H9 (cell line): ENCODE measurements at regions not wholly inside any gene's neighbourhood (a gene's known extent, or its start where the extent isn't known, plus 50 kb on each side); places are given as distances from the start of the nearest gene placed in this dataset.

ENCODE experiments used
- DNase-seq: peaks from one replicate; pipeline ENCODE4 v3.0.0-alpha.2; 2017
- H2AFZ ChIP-seq: one replicate; pipeline ENCODE4 v1.6.1; 2013; ENCODE audit warnings: mild to moderate bottlenecking, low read length, control low read depth, moderate library complexity
- H2AK5ac ChIP-seq: 2 replicates; pipeline ENCODE4 v1.6.1; 2013; ENCODE audit warnings: low read length, control low read depth, mixed read lengths; ENCODE audit not compliant: insufficient read length
- H2BK120ac ChIP-seq: one replicate; pipeline ENCODE4 v1.6.1; 2013; ENCODE audit warnings: low read depth, mild to moderate bottlenecking, low read length, control low read depth, inconsistent platforms; ENCODE audit not compliant: poor library complexity, severe bottlenecking
- H2BK12ac ChIP-seq: 2 replicates; pipeline ENCODE4 v1.6.1; 2013; ENCODE audit warnings: low read length, control low read depth, mixed read lengths, low read depth; ENCODE audit not compliant: insufficient read length
- H2BK15ac ChIP-seq: 2 replicates; pipeline ENCODE4 v1.6.1; 2013; ENCODE audit warnings: low read depth, low read length, control low read depth
- H2BK20ac ChIP-seq: one replicate; pipeline ENCODE4 v1.6.1; 2013; ENCODE audit warnings: low read depth, mild to moderate bottlenecking, low read length, control low read depth, inconsistent platforms; ENCODE audit not compliant: poor library complexity, severe bottlenecking
- H2BK5ac ChIP-seq: 2 replicates; pipeline ENCODE4 v1.6.1; 2013; ENCODE audit warnings: low read length, control low read depth, mixed read lengths; ENCODE audit not compliant: insufficient read length
- H3K14ac ChIP-seq: 2 replicates; pipeline ENCODE4 v1.6.1; 2013; ENCODE audit warnings: low read length, control low read depth; ENCODE audit not compliant: insufficient read depth
- H3K18ac ChIP-seq: 2 replicates; pipeline ENCODE4 v1.6.1; 2013; ENCODE audit warnings: low read depth, mild to moderate bottlenecking, mixed read lengths, low read length, control low read depth; ENCODE audit not compliant: insufficient read length
- H3K23ac ChIP-seq: 2 replicates; pipeline ENCODE4 v1.6.1; 2013; ENCODE audit warnings: low read length, control low read depth, mixed read lengths, low read depth; ENCODE audit not compliant: insufficient read length
- H3K23me2 ChIP-seq: 2 replicates; pipeline ENCODE4 v1.6.1; 2013; ENCODE audit warnings: low read depth, mild to moderate bottlenecking, mixed read lengths, low read length, control low read depth; ENCODE audit not compliant: insufficient read length, poor library complexity, severe bottlenecking
- H3K27ac ChIP-seq: 2 replicates; pipeline ENCODE4 v1.5.1; 2013; ENCODE audit warnings: low read length, control low read depth, mixed read lengths, low read depth; ENCODE audit not compliant: insufficient read length
- H3K27me3 ChIP-seq: 2 replicates; pipeline ENCODE4 v1.6.1; 2013; ENCODE audit warnings: low read length, control low read depth, inconsistent platforms; ENCODE audit not compliant: insufficient read depth
- H3K4ac ChIP-seq: 2 replicates; pipeline ENCODE4 v1.6.1; 2013; ENCODE audit warnings: low read depth, mild to moderate bottlenecking, control low read depth, inconsistent platforms, low read length, moderate library complexity
- H3K4me1 ChIP-seq: 2 replicates; pipeline ENCODE4 v1.6.1; 2013; ENCODE audit warnings: low read length, control low read depth, inconsistent platforms; ENCODE audit not compliant: insufficient read depth
- H3K4me2 ChIP-seq: 2 replicates; pipeline ENCODE4 v1.6.1; 2013; ENCODE audit warnings: low read length, control low read depth, mixed read lengths; ENCODE audit not compliant: insufficient read length, insufficient read depth
- H3K56ac ChIP-seq: 2 replicates; pipeline ENCODE4 v1.6.1; 2013; ENCODE audit warnings: low read depth, mild to moderate bottlenecking, mixed read lengths, low read length, control low read depth; ENCODE audit not compliant: insufficient read length
- H3K79me1 ChIP-seq: 2 replicates; pipeline ENCODE4 v1.6.1; 2013; ENCODE audit warnings: low read depth, mild to moderate bottlenecking, moderate library complexity, low read length, control low read depth, inconsistent platforms; ENCODE audit not compliant: insufficient read depth, poor library complexity, severe bottlenecking
- H3K79me2 ChIP-seq: 2 replicates; pipeline ENCODE4 v1.6.1; 2013; ENCODE audit warnings: low read length, control low read depth, inconsistent platforms; ENCODE audit not compliant: insufficient read depth
- H3K9ac ChIP-seq: 2 replicates; pipeline ENCODE4 v1.6.1; 2013; ENCODE audit warnings: low read length, control low read depth, mixed read lengths; ENCODE audit not compliant: insufficient read length; ENCODE audit errors: extremely low read depth
- H3K9me3 ChIP-seq: one replicate; pipeline ENCODE4 v1.6.1; 2013; ENCODE audit warnings: low read depth, low read length, inconsistent platforms; ENCODE audit not compliant: control insufficient read depth
- H3T11ph ChIP-seq: one replicate; pipeline ENCODE4 v1.6.1; 2013; ENCODE audit warnings: mild to moderate bottlenecking, low read length, control low read depth, inconsistent platforms
- H4K20me1 ChIP-seq: one replicate; pipeline ENCODE4 v1.6.1; 2013; ENCODE audit not compliant: control insufficient read depth, insufficient read length, insufficient read depth
- H4K5ac ChIP-seq: 2 replicates; pipeline ENCODE4 v1.6.1; 2013; ENCODE audit warnings: low read depth, mild to moderate bottlenecking, mixed read lengths, low read length, control low read depth; ENCODE audit not compliant: insufficient read length
- H4K8ac ChIP-seq: replicated peaks from 2 replicates; pipeline ENCODE4 v1.6.1; 2013; ENCODE audit warnings: low read length, control low read depth, mixed read lengths, low read depth; ENCODE audit not compliant: insufficient read length
- H4K91ac ChIP-seq: 2 replicates; pipeline ENCODE4 v1.6.1; 2013; ENCODE audit warnings: low read depth, mild to moderate bottlenecking, moderate library complexity, mixed read lengths, low read length, control low read depth; ENCODE audit not compliant: insufficient read length
- H3K27ac Mint-ChIP-seq, 3 experiments: 2 replicates in 2 of 3; 3 replicates in 1 of 3; pipeline ENCODE4 v1.8.0; 2020 to 2021; ENCODE audit warnings: mixed read lengths in 3 of 3, mild to moderate bottlenecking in 1 of 3, moderate library complexity in 1 of 3
- H3K27me3 Mint-ChIP-seq: 2 replicates; pipeline ENCODE4 v1.8.0; 2021; ENCODE audit warnings: low read depth, mild to moderate bottlenecking, moderate library complexity, mixed read lengths
- H3K36me3 Mint-ChIP-seq, 3 experiments: 2 replicates in 2 of 3; 3 replicates in 1 of 3; pipeline ENCODE4 v1.8.0; 2020 to 2021; ENCODE audit warnings: low read depth in 3 of 3, mixed read lengths in 3 of 3; ENCODE audit not compliant: insufficient read depth in 1 of 3
- H3K4me1 Mint-ChIP-seq, 2 experiments: 2 replicates each; pipeline ENCODE4 v1.8.0; 2020; ENCODE audit warnings: mixed read lengths in 2 of 2
- H3K4me3 Mint-ChIP-seq, 2 experiments: 2 replicates in 1 of 2; 3 replicates in 1 of 2; pipeline ENCODE4 v1.8.0; 2020 to 2021; ENCODE audit warnings: mild to moderate bottlenecking in 2 of 2, mixed read lengths in 2 of 2, moderate library complexity in 1 of 2
- H3K9me3 Mint-ChIP-seq, 2 experiments: 2 replicates in 1 of 2; 3 replicates in 1 of 2; pipeline ENCODE4 v1.8.0; 2020; ENCODE audit warnings: mild to moderate bottlenecking in 2 of 2, mixed read lengths in 2 of 2, moderate library complexity in 1 of 2
- WGBS: extraction: QIAGEN DNeasy Blood & Tissue Kit; methylation state at CpG from one replicate; pipeline ENCODE4 v1.1.7; 2013; ENCODE audit warnings: missing lambda C conversion rate, low lambda C conversion rate, mixed read lengths; ENCODE audit not compliant: insufficient read length; ENCODE audit errors: extremely low coverage; 5-methylcytosine and 5-hydroxymethylcytosine counted together
- TF ChIP-seq, protein P1 (sequence below): fragments of 200-600 bp; sonication (generic); conservative IDR thresholded peaks from 3 replicates; pipeline ENCODE4 v1.8.0; 2021; ENCODE audit warnings: antibody characterized with exemption, mild to moderate bottlenecking

DNA sequence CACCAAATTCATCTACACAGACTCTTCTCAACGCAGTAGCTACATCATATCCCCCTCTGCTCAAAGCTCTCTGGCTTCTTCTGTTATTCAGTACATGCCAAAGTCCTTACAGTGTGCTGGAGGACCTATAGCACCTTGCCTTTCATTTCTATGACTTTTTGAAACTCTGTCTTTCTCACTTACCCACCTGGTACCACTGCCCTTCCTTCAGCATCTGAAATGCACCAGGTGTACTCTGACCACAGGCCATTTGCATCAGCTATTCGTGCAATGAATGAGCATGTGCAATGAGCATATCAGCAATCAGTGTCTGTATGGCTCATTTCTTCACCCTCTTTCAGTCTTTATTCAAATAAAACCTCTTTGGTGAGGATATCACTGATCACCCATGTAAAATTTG, 399.9 kb downstream of the RAB28 start:
- no peaks in the 10 kb centered on the region for H3K79me2 ChIP-seq
- no peak overlapping the region for H3K23ac ChIP-seq
- no CpG with 5 or more reads among the region's 2 CpGs for WGBS
- no peak overlapping the region for H3K9ac ChIP-seq
- no peaks in the 10 kb centered on the region for H3K9me3 ChIP-seq
- no peak for DNase-seq
- H2BK120ac ChIP-seq = no peak overlapping the region
- H3K56ac ChIP-seq = no peak overlapping the region
- no peak overlapping the region for H2AK5ac ChIP-seq
- no peak overlapping the region for H2BK20ac ChIP-seq
- H3K4me1 Mint-ChIP-seq = peaks cover 5 to 7% of the 10 kb centered on the region in 2 experiments
- H3K23me2 ChIP-seq = no peaks in the 10 kb centered on the region
- H3K4me2 ChIP-seq = no peak overlapping the region
- H4K5ac ChIP-seq = no peak overlapping the region
- H2BK5ac ChIP-seq = no peak overlapping the region
- H2BK12ac ChIP-seq = no peak overlapping the region
- peaks cover 2% of the 10 kb centered on the region for H3K27me3 Mint-ChIP-seq
- H2BK15ac ChIP-seq = no peak overlapping the region
- H3K36me3 Mint-ChIP-seq = peaks cover 7 to 30% (median 23%) of the 10 kb centered on the region in 3 experiments
- H3K4ac ChIP-seq = no peak overlapping the region
- no peak overlapping the region for H4K91ac ChIP-seq
- no peak overlapping the region for H3K27ac ChIP-seq
- H3K27ac Mint-ChIP-seq = no peak overlapping the region
- TF ChIP-seq, protein P1, sequence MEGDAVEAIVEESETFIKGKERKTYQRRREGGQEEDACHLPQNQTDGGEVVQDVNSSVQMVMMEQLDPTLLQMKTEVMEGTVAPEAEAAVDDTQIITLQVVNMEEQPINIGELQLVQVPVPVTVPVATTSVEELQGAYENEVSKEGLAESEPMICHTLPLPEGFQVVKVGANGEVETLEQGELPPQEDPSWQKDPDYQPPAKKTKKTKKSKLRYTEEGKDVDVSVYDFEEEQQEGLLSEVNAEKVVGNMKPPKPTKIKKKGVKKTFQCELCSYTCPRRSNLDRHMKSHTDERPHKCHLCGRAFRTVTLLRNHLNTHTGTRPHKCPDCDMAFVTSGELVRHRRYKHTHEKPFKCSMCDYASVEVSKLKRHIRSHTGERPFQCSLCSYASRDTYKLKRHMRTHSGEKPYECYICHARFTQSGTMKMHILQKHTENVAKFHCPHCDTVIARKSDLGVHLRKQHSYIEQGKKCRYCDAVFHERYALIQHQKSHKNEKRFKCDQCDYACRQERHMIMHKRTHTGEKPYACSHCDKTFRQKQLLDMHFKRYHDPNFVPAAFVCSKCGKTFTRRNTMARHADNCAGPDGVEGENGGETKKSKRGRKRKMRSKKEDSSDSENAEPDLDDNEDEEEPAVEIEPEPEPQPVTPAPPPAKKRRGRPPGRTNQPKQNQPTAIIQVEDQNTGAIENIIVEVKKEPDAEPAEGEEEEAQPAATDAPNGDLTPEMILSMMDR = no peak
- H4K20me1 ChIP-seq = no peaks in the 10 kb centered on the region
- H3K14ac ChIP-seq = no peak overlapping the region
- no peak overlapping the region for H3K4me3 Mint-ChIP-seq
- no peaks in the 10 kb centered on the region for H3K27me3 ChIP-seq
- no peak overlapping the region for H4K8ac ChIP-seq
- H3K4me1 ChIP-seq = no peaks in the 10 kb centered on the region
- H3K9me3 Mint-ChIP-seq = peaks cover 31 to 34% of the 10 kb centered on the region in 2 experiments
- H3T11ph ChIP-seq = no peak overlapping the region
- H3K79me1 ChIP-seq = no peaks in the 10 kb centered on the region
- H3K18ac ChIP-seq = no peak overlapping the region
- H2AFZ ChIP-seq = no peak overlapping the region
